DMS153 treated with DMSO at 0.1 percent for 48 hours (cell line): ENCODE measurements at regions not wholly inside any gene's neighbourhood (a gene's known extent, or its start where the extent isn't known, plus 50 kb on each side); places are given as distances from the start of the nearest gene placed in this dataset.
"Not testable (repeated sequence)": the region's sequence is repeated elsewhere in the genome, so short reads cannot be mapped to it uniquely, and the experiment has no call there.

ENCODE experiments used
- DNase-seq: peaks from one replicate; lab custom pipeline; 2025; ENCODE audit not compliant: unreplicated experiment; lab: John Stamatoyannopoulos, UW

DNA sequence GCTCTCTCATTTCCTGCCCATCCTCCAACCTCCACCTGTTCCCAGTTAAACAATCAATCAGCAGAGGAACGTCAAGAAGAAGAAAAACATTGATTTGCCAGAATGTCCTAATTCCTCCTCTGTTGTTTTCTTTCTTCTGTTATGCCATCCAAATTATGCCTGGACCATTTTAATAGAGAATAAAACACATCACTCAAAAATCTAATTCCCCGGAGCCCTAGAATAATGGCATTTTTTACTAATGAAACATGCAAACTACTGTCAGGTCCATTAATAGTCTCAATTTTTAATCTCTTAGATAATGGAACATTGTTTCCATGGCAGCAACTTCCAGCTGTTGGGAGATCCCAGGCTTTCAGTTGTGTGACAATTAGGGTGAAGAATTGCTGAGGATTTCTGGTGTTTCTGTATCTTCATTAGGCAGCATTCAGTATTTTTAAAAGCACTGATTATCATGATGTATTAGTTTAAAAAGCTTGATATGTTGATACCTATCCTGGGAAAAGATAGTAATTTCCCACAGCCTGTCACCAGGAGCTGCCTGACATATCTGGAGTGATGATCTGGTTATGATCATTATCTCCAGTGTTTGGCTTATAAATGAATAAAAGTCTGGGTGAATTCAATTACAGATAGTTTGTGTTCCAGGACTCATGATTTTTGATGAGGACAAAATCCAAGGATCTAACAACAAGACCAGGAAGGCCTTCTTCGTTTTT, 209.8 kb downstream of the TPBG start:
- DNase-seq, result no peak

DNA sequence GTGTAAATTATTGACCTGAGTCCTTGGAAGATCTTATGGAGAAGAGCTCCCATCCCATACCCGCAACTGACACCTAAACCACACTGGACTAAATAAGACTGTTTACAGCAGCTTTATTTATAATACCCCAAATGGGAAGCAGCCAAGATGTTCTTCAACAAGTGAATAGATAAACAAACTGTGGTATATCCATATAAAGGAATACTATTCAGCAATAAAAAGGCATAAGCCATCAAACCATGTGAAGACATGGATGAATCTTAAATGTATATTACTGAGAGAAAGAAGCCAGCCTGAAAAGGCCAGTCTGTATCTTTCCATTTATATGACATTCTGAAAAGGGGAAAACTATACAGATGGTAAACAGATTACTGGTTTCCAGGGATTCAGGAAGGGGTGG, 212.7 kb downstream of the TPBG start:
- DNase-seq, result no peak

DNA sequence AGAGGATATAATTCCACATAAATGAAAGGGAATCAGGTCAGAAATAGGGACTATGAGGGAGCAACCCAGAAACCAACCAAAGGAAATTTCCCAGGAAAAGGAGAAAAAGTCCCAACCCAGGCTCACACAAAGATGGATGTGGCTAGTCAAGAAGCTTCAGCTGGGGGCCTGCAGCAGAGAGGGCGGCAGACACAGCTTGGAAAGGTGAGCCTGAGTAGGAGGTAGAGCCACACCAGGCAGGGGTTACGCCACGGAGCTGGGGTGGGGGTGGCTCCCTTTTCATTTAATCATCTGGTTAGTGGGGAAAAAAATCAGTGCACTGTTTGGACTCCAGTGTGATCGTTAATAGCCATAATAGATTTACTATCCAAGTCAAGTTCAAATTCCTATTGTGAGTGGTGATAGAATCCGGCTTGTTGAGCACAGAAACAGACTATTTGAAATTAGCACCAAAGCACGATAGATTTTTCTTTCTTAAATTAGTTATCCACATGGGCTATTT, 220.6 kb downstream of the TPBG start:
- no peak for DNase-seq

GRCh38 chr6:82584856-82585255, 221.2 kb downstream of the TPBG start:
- DNase-seq, result no peak

DNA sequence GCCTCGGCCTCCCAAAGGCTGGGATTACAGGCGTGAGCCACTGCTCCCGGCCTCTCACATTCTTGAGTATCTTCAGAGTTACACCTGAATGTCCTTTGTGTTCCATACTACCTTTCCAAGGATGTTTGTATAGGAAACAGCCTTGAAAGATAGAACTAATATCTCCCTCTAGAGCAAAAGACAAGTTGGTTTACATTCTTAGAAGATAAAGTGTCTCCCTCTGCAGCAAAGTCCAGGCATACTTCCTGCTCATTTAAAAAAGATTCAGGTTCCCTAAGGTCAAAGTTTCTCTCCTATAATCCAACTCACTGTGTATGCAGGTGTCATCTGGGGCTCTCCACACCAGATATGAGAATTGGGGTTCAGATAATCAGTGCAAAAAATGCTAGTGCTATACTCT, 224.4 kb downstream of the TPBG start:
- no peak for DNase-seq

DNA sequence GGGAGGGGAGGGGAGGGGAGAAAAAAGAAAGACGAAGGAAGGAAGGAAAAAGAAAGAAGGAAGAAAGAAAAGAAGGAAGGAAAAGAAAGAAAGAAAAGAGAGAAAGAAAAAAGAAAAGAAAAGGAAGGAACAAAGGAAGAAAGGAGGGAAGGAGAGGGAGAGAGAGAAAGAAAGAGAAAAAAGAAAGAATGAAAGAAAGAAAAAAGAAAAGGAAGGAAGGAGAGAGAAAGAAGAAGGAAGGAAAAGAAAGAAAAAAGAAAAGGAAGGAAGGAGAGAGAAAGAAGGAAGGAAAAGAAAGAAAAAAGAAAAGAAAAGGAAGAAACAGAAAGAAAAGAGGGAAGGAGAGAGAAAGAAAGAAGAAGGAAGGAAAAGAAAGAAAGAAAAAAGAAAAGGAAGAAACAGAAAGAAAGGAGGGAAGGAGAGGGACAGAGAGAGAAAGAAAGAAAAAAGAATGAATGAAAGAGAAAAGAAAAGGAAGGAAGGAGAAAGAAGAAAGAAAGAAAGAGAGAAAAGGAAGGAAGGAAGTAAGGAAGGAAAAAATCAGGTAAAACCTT, 225.3 kb downstream of the TPBG start:
- DNase-seq, result no peak

DNA sequence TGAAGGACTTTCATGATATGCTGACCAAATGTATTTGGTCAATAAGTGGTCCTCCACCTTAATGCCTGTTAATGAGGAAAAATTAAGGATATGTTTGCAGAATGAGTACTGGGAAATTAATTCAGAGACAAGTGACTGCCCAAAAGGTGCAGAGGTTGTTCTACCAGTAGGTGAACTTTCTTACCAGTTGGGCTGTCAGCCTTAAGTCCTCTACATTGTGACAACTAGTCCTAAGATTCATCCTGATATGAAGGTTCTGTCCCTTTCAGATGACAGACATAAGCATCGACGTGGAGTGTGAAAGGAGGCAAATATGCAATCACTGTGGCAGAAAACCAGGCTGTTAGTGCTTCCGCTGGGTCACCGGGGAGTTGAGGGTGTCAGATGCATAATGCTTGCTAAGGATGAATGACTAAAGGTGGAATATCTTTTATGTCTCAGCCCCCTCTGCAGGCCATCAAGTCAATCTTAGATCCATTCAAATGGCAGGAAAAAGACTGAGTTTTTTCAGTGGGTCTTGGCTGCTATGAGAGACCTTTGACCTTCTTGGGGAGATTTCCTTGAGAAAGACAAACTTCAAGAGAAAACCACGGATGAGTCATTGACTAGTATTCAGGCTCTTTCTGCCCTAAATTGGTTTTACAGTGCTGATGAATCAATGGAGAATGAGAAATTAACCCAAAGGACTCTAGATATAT, 226.0 kb downstream of the TPBG start:
- DNase-seq, result peak; percentile 77

DNA sequence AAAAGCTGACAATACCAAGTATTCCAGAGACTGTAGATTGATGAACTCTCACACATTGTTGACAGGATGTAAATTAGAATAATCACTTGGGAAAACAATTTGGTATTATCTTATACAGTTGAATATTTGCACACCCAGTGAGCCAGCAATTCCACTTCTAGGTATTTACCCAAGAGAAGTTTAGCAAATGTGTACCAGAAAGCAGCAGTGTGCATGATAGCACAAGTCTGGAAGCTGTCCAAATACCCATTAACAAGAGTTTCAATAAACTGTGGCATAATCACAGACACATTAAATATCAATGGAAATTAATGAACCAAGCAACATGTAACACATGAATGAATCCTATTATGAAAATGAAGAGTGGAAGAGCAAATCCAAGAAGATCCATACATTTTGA, 233.6 kb downstream of the TPBG start:
- peak; percentile 94 for DNase-seq

DNA sequence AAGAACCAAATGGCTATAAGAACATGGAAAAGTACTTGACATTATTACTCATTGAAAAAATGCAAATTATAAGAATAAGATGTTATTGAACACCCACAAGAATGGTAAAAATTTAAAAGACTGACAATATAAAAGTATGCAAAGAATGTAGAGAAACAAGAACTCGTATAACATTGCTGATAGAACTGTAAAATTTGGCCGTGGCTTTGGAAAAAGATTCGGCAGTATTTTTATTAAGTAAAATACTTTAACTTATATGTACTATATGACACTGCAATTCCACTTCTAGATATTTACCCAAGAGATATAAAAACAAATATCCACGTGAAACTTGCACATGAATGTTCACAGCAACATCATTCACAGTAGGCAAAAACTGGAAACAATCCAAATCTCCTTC, 239.2 kb downstream of the TPBG start:
- DNase-seq, result no peak

DNA sequence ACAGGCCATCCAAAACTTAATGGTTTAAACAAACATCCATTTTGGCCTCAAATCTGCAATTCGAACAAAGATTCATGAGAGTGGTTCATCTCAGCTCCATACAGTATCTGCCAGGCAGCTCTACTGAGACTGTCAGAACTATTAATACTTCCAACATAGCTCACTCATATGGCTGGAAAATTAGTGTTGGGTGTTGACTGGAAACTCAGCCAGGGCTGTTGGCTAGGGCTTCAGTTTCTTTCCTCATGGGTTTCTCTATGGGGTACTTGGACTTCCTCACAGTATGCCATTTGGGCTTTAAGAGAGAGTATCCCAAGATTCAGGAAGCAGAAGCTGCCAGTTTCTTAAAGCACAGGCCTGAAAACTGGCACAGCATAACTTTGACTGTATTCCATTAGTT, 240.3 kb downstream of the TPBG start:
- no peak for DNase-seq

DNA sequence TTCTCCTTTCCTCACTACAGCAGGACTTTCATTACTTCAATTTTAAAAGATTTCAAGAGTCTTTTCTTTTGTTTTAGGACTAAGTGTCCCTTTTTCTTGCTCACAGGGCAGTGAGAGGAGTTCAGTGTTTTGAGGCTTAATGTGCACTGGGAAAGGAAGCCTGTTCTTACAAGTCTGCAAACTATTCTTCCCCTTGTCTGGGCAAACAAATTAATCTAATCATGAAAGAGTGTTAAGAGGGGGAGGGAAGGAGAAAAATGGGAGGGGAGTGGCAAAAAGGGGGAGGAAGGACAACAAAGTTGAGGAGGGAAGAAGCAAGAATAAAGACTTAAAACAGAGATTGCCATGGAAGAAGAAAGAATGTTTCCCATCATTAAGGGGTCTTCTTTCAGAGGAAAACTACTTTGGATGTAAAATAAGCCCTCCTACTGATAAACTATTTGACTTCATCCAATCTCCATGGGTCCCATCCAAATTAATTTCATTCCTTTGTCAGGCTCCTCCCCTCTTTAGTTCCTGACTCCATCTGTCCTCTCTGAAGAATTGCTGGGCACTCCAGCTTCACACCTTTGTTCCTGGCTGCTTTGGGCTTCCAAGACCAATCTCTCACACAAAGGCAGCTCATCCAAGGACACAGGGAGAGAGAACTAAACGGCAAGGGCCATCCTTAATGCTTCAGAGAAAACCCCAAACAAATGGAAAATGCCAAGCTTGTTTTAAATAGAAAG, 244.5 kb downstream of the TPBG start:
- no peak for DNase-seq

- DNase-seq, result no peak
These were observed 245.2 kb downstream of the TPBG start for GRCh38 chr6:82608781-82609180.

- no peak for DNase-seq
These were observed 248.1 kb downstream of the TPBG start for GRCh38 chr6:82611751-82612150.

- peak; percentile 46 for DNase-seq
These were observed 248.9 kb downstream of the TPBG start for GRCh38 chr6:82612475-82613039.

DNA sequence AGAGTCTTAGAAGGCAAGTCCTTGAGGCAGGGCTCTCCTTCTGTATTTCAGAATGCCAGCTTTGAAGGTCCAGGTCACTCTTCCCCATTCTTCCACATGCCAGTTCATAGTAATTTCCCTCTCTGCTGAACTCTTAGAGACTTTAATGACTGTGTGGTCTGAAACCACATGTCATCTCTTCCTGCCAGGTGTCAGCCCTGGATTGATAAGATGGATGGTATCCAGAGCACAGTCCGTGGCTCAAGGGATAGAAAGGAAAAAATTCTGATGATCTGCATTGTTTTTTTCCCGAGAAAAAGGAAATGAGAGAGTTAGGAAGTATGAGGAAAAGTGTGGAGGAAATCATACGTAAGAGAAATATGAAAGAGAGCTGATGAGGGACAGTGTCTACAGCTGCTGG, 250.9 kb downstream of the TPBG start:
- no peak for DNase-seq

DNA sequence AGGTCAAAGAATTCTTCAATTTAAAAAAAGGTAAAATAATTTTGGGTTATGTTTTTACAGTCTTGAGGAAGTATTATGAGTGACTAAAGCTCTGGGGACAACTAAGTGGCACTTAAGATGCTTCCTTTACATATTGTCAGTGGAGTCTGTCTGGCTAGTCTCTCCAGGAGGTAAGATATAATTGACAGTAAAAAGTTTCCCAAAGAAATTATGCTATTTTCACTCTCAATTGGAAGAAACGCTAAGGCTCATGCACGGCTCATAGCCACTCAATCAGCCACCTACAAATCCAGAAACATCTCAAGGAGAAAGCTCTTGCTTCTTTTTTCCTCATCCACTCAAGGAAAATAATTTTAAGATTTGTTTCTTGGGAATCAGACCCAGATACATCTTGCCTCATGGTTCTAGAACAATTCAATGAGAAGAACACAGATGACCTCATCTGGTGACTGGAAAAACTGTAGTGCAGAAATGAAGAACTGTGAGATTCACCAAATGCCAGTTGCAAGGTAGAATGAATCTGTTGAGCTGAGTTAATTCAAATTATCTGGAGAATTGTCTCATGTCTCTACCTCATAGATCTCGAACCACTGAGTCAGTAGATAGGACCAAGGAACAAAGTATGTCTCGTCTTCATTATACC, 252.9 kb downstream of the TPBG start:
- DNase-seq, result no peak

DNA sequence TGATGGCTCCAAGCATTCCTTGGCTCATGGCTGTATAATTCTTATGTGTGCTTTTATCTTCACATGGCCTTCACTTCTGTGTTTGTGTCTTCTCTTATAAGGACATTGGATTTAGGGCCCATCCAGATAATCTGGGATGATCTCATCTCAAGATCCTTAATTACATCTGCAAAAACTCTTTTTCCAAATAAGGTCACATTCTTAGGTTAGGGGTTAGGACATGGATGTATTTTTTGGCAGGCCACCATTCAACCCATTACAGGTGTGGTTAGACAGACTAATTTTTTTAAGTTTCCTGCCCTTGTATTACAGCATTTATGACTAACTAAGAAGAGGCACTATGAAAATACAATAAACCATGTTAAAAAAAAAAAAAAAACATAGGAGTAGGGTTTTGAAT, 254.0 kb downstream of the TPBG start:
- no peak for DNase-seq

GRCh38 chr6:82619573-82619972, 256.0 kb downstream of the TPBG start:
- no peak for DNase-seq

DNA sequence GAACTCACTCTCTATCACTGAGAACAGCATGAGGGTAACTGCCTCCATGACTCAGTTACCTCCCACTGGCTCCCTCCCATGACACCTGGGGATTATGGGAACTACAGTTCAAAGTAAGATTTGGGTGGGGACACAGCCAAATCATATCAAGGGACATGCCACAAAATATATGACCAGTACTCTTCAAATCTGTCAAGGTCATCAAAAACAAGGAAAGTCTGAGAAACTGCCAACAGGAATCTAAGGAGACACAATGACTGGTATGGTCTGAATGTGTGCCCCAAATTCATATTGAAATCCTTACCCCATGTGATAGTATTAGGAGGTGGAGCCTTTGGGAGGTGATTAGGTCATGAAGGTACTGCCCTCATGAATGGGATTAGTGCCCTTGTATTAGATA, 258.8 kb downstream of the TPBG start:
- no peak for DNase-seq

DNA sequence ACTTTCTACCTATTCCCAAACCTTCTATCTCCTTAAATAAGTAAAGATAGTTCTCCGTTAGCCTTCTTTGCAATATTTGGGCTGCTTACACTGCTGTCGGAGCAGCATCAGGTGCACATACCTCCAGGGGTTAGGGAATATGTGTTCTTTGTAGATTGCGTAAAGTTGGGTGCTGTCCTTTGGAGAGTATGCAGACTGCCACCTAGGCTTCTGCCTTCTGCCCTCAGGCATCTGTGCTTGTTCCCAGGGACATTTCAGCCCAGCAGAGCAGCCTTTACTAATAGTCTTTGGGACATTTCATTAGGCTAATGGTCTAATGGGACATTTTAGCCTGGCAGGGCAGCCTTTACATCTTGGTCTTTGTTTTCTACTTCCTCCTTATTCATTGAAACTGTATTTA, 260.6 kb downstream of the TPBG start:
- DNase-seq, result no peak

- not testable (repeated sequence) for DNase-seq
These were observed 263.3 kb downstream of the TPBG start for GRCh38 chr6:82626946-82627345.
